ENCODE measurements at regions not wholly inside any gene's neighbourhood (a gene's known extent, or its start where the extent isn't known, plus 50 kb on each side); places are given as distances from the start of the nearest gene placed in this dataset.

DNA sequence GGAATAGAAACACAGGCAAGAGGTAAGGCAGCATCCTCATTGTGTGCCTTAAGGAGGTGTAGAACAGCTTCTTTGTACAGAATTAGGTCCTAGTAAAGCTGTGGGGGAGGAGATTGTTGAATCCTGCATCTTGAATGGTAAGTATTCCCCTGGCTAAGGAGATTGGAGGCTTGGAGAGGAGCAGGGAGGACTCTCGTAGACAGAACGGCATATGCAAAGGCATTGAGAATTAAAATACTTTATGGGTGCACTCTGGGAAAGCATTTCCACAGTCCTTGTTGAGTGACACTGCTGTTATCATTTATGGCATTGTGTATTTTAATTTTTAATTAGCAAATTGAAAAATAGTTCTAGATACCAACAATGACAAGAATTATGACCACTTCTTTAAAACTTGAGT is 66.5 kb upstream of the GPR149 start:
- TF ChIP-seq, protein P1, sequence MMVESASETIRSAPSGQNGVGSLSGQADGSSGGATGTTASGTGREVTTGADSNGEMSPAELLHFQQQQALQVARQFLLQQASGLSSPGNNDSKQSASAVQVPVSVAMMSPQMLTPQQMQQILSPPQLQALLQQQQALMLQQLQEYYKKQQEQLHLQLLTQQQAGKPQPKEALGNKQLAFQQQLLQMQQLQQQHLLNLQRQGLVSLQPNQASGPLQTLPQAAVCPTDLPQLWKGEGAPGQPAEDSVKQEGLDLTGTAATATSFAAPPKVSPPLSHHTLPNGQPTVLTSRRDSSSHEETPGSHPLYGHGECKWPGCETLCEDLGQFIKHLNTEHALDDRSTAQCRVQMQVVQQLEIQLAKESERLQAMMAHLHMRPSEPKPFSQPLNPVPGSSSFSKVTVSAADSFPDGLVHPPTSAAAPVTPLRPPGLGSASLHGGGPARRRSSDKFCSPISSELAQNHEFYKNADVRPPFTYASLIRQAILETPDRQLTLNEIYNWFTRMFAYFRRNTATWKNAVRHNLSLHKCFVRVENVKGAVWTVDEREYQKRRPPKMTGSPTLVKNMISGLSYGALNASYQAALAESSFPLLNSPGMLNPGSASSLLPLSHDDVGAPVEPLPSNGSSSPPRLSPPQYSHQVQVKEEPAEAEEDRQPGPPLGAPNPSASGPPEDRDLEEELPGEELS (CRISPR knock-in tag; IDR thresholded peaks at IDR 0.05): no peak
- TF ChIP-seq SOX15 (CRISPR knock-in tag; IDR thresholded peaks at IDR 0.05): no peak
- peaks cover 9% of the 10 kb centered on the region; the same call in 1 of the 2 replicates for H3K9me3 Mint-ChIP-seq
- CTCF ChIA-PET: interaction anchor here (0.8 kb wide), 1 partner anchor 56 kb away, joined by 3 read pairs; no protein-coding TSS in a partner anchor
- H3K36me3 Mint-ChIP-seq: no peaks in the 10 kb centered on the region
- ATAC-seq: no peak
- H3K4me3 Mint-ChIP-seq: no peak overlapping the region
- DNase-seq (ENCODE audit: low spot score): no peak
- POLR2A ChIA-PET: no interaction called here
- H3K4me1 Mint-ChIP-seq: no peaks in the 10 kb centered on the region
- no peak overlapping the region for H3K27ac Mint-ChIP-seq
- no peaks in the 10 kb centered on the region; the same call in 1 of the 2 replicates for H3K27me3 Mint-ChIP-seq (ENCODE audit: low read depth)

DNA sequence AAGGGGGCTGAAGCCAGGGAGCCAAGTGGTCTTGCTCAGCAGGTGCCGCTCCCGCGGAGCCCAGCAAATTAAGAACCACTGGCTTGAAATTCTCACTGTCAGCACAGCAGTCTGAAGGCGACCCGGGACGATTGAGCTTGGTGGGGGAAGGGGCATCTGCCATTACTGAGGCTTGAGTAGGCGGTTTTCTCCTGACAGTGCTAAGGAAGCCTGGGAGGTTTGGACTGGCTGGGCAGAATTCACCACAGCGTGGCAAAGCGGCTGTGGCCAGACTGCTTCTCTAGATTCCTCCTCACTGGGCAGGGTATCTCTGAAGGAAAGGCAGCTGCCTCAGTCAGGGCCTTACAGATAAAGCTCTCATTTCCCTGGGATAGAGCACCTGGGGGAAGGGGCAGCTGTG is 57.0 kb upstream of the GPR149 start:
- no peak overlapping the region for H3K4me3 Mint-ChIP-seq
- H3K27me3 Mint-ChIP-seq (ENCODE audit: low read depth): no peaks in the 10 kb centered on the region
- peak; percentile 16 for DNase-seq (ENCODE audit: low spot score)
- ChIA-PET POLR2A (no interaction called here), CTCF (interaction anchor here (1.0 kb wide), 1 partner anchor 65 kb away, joined by 4 read pairs; no protein-coding TSS in a partner anchor)
- TF ChIP-seq GABPB1 (CRISPR knock-in tag; IDR thresholded peaks at IDR 0.05) (no peak), TP53 (CRISPR knock-in tag; IDR thresholded peaks at IDR 0.05) (no peak), TEAD1 (CRISPR knock-in tag; IDR thresholded peaks at IDR 0.05) (no peak), EMX1 (CRISPR knock-in tag; IDR thresholded peaks at IDR 0.05) (no peak), NR2C2 (CRISPR knock-in tag; IDR thresholded peaks at IDR 0.05) (no peak), JAZF1 (CRISPR knock-in tag; IDR thresholded peaks at IDR 0.05) (no peak), RORB (CRISPR knock-in tag; IDR thresholded peaks at IDR 0.05) (no peak), NFE2L1 (CRISPR knock-in tag; IDR thresholded peaks at IDR 0.05) (no peak), FOXK1 (CRISPR knock-in tag; IDR thresholded peaks at IDR 0.05) (no peak), ZNF416 (CRISPR knock-in tag; IDR thresholded peaks at IDR 0.05) (no peak)
- TF ChIP-seq, protein P2, sequence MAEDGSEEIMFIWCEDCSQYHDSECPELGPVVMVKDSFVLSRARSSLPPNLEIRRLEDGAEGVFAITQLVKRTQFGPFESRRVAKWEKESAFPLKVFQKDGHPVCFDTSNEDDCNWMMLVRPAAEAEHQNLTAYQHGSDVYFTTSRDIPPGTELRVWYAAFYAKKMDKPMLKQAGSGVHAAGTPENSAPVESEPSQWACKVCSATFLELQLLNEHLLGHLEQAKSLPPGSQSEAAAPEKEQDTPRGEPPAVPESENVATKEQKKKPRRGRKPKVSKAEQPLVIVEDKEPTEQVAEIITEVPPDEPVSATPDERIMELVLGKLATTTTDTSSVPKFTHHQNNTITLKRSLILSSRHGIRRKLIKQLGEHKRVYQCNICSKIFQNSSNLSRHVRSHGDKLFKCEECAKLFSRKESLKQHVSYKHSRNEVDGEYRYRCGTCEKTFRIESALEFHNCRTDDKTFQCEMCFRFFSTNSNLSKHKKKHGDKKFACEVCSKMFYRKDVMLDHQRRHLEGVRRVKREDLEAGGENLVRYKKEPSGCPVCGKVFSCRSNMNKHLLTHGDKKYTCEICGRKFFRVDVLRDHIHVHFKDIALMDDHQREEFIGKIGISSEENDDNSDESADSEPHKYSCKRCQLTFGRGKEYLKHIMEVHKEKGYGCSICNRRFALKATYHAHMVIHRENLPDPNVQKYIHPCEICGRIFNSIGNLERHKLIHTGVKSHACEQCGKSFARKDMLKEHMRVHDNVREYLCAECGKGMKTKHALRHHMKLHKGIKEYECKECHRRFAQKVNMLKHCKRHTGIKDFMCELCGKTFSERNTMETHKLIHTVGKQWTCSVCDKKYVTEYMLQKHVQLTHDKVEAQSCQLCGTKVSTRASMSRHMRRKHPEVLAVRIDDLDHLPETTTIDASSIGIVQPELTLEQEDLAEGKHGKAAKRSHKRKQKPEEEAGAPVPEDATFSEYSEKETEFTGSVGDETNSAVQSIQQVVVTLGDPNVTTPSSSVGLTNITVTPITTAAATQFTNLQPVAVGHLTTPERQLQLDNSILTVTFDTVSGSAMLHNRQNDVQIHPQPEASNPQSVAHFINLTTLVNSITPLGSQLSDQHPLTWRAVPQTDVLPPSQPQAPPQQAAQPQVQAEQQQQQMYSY (CRISPR knock-in tag; IDR thresholded peaks at IDR 0.05): no peak
- TF ChIP-seq, protein P3, sequence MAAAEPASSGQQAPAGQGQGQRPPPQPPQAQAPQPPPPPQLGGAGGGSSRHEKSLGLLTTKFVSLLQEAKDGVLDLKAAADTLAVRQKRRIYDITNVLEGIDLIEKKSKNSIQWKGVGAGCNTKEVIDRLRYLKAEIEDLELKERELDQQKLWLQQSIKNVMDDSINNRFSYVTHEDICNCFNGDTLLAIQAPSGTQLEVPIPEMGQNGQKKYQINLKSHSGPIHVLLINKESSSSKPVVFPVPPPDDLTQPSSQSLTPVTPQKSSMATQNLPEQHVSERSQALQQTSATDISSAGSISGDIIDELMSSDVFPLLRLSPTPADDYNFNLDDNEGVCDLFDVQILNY (CRISPR knock-in tag; IDR thresholded peaks at IDR 0.05): no peak
- TF ChIP-seq, protein P4, sequence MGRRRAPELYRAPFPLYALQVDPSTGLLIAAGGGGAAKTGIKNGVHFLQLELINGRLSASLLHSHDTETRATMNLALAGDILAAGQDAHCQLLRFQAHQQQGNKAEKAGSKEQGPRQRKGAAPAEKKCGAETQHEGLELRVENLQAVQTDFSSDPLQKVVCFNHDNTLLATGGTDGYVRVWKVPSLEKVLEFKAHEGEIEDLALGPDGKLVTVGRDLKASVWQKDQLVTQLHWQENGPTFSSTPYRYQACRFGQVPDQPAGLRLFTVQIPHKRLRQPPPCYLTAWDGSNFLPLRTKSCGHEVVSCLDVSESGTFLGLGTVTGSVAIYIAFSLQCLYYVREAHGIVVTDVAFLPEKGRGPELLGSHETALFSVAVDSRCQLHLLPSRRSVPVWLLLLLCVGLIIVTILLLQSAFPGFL (CRISPR knock-in tag; IDR thresholded peaks at IDR 0.05; ENCODE audit: borderline replicate concordance): no peak
- TF ChIP-seq, protein P5, sequence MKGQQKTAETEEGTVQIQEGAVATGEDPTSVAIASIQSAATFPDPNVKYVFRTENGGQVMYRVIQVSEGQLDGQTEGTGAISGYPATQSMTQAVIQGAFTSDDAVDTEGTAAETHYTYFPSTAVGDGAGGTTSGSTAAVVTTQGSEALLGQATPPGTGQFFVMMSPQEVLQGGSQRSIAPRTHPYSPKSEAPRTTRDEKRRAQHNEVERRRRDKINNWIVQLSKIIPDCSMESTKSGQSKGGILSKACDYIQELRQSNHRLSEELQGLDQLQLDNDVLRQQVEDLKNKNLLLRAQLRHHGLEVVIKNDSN (CRISPR knock-in tag; IDR thresholded peaks at IDR 0.05): no peak
- TF ChIP-seq, protein P6, sequence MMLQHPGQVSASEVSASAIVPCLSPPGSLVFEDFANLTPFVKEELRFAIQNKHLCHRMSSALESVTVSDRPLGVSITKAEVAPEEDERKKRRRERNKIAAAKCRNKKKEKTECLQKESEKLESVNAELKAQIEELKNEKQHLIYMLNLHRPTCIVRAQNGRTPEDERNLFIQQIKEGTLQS (CRISPR knock-in tag; conservative IDR thresholded peaks at IDR 0.05): no peak
- ATAC-seq: peak; percentile 59
- no peaks in the 10 kb centered on the region for H3K4me1 Mint-ChIP-seq
- no peaks in the 10 kb centered on the region for H3K36me3 Mint-ChIP-seq
- H3K27ac Mint-ChIP-seq: no peak overlapping the region
- no peaks in the 10 kb centered on the region for H3K9me3 Mint-ChIP-seq

Data from WTC11 (cell line).